ENCODE measurements at regions not wholly inside any gene's neighbourhood (a gene's known extent, or its start where the extent isn't known, plus 50 kb on each side); places are given as distances from the start of the nearest gene placed in this dataset.

- H4K20me1 ChIP-seq (ENCODE audit: insufficient read depth, low read length, poor library complexity, severe bottlenecking), result no peaks in the 10 kb centered on the region
- no peak overlapping the region for H3K4me2 ChIP-seq (ENCODE audit: low read depth, low read length, poor library complexity, severe bottlenecking)
- H3K27me3 ChIP-seq (ENCODE audit: insufficient read depth, low read length, poor library complexity, severe bottlenecking), result no peaks in the 10 kb centered on the region
- no peaks in the 10 kb centered on the region for H3K9me3 ChIP-seq (ENCODE audit: insufficient read depth, low read depth, low read length)
- no peaks in the 10 kb centered on the region for H3K9me2 ChIP-seq (replicated peaks; ENCODE audit: low read depth, low read length)
- no peaks in the 10 kb centered on the region for H3K79me2 ChIP-seq (ENCODE audit: insufficient read depth, low read length)
- no peaks in the 10 kb centered on the region for H3K36me3 ChIP-seq (ENCODE audit: insufficient read depth, low read length)
- no peak overlapping the region for H3K9ac ChIP-seq (ENCODE audit: low read depth, low read length, poor library complexity, severe bottlenecking)
- TF ChIP-seq EZH2phosphoT487 (IDR thresholded peaks at IDR 0.05; ENCODE audit: borderline replicate concordance), result no peak
- TF ChIP-seq CTCF (conservative IDR thresholded peaks at IDR 0.05; ENCODE audit: low read length), result no peak
- no peak overlapping the region for H3K4me3 ChIP-seq (ENCODE audit: low read length, poor library complexity, severe bottlenecking)
- no peaks in the 10 kb centered on the region for H3K4me1 ChIP-seq (ENCODE audit: insufficient read depth, low read length, poor library complexity, severe bottlenecking)
- no peaks in the 10 kb centered on the region for H3F3A ChIP-seq (ENCODE audit: low read depth)
- H2AFZ ChIP-seq (ENCODE audit: low read length), result no peak overlapping the region
These were observed 137.3 kb downstream of the CRLF2 start for GRCh38 chrX:1075156-1075555.

- no peaks in the 10 kb centered on the region for H3K4me1 ChIP-seq (ENCODE audit: insufficient read depth, low read length, poor library complexity, severe bottlenecking)
- H3K4me2 ChIP-seq (ENCODE audit: low read depth, low read length, poor library complexity, severe bottlenecking), result no peak overlapping the region
- H3F3A ChIP-seq (ENCODE audit: low read depth), result no peaks in the 10 kb centered on the region
- H3K79me2 ChIP-seq (ENCODE audit: insufficient read depth, low read length), result no peaks in the 10 kb centered on the region
- no peaks in the 10 kb centered on the region for H3K27me3 ChIP-seq (ENCODE audit: insufficient read depth, low read length, poor library complexity, severe bottlenecking)
- TF ChIP-seq CTCF (conservative IDR thresholded peaks at IDR 0.05; ENCODE audit: low read length) (no peak), EZH2phosphoT487 (IDR thresholded peaks at IDR 0.05; ENCODE audit: borderline replicate concordance) (no peak)
- no peaks in the 10 kb centered on the region for H3K36me3 ChIP-seq (ENCODE audit: insufficient read depth, low read length)
- H4K20me1 ChIP-seq (ENCODE audit: insufficient read depth, low read length, poor library complexity, severe bottlenecking), result no peaks in the 10 kb centered on the region
- H3K9ac ChIP-seq (ENCODE audit: low read depth, low read length, poor library complexity, severe bottlenecking), result no peak overlapping the region
- no peaks in the 10 kb centered on the region for H3K9me2 ChIP-seq (replicated peaks; ENCODE audit: low read depth, low read length)
- H3K4me3 ChIP-seq (ENCODE audit: low read length, poor library complexity, severe bottlenecking), result no peak overlapping the region
- no peaks in the 10 kb centered on the region for H3K9me3 ChIP-seq (ENCODE audit: insufficient read depth, low read depth, low read length)
- H2AFZ ChIP-seq (ENCODE audit: low read length), result no peak overlapping the region
These were observed 137.7 kb downstream of the CRLF2 start for GRCh38 chrX:1074755-1075154.

GRCh38 chrX:1074172-1074571, 138.3 kb downstream of the CRLF2 start:
- no peaks in the 10 kb centered on the region for H3K27me3 ChIP-seq (ENCODE audit: insufficient read depth, low read length, poor library complexity, severe bottlenecking)
- no peaks in the 10 kb centered on the region for H4K20me1 ChIP-seq (ENCODE audit: insufficient read depth, low read length, poor library complexity, severe bottlenecking)
- H3K9me2 ChIP-seq (replicated peaks; ENCODE audit: low read depth, low read length), result no peaks in the 10 kb centered on the region
- H3K4me3 ChIP-seq (ENCODE audit: low read length, poor library complexity, severe bottlenecking), result no peak overlapping the region
- no peaks in the 10 kb centered on the region for H3K9me3 ChIP-seq (ENCODE audit: insufficient read depth, low read depth, low read length)
- no peak overlapping the region for H2AFZ ChIP-seq (ENCODE audit: low read length)
- no peak for TF ChIP-seq CTCF (conservative IDR thresholded peaks at IDR 0.05; ENCODE audit: low read length)
- TF ChIP-seq EZH2phosphoT487 (IDR thresholded peaks at IDR 0.05; ENCODE audit: borderline replicate concordance), result no peak
- no peaks in the 10 kb centered on the region for H3K36me3 ChIP-seq (ENCODE audit: insufficient read depth, low read length)
- H3K4me2 ChIP-seq (ENCODE audit: low read depth, low read length, poor library complexity, severe bottlenecking), result no peak overlapping the region
- H3F3A ChIP-seq (ENCODE audit: low read depth), result no peaks in the 10 kb centered on the region
- no peaks in the 10 kb centered on the region for H3K4me1 ChIP-seq (ENCODE audit: insufficient read depth, low read length, poor library complexity, severe bottlenecking)
- no peaks in the 10 kb centered on the region for H3K79me2 ChIP-seq (ENCODE audit: insufficient read depth, low read length)
- no peak overlapping the region for H3K9ac ChIP-seq (ENCODE audit: low read depth, low read length, poor library complexity, severe bottlenecking)

Measured in Loucy (cell line).